A673 (cell line): ENCODE measurements at regions not wholly inside any gene's neighbourhood (a gene's known extent, or its start where the extent isn't known, plus 50 kb on each side); places are given as distances from the start of the nearest gene placed in this dataset.
"Not testable (repeated sequence)": the region's sequence is repeated elsewhere in the genome, so short reads cannot be mapped to it uniquely, and the experiment has no call there.

Experiments
- BruUV-seq: library from RNA; stranded (reverse); fragments of 400-500 nt; replicated peaks from 2 replicates; lab custom pipeline; 2021; lab: Mats Ljungman, UMichigan
- CTCF ChIA-PET: fragments of 300-600 bp; sonication (Branson Sonifier 250); formaldehyde crosslinking; loops from one replicate; lab custom pipeline; 2022; ENCODE audit warnings: antibody characterized with exemption; lab: Charles Lee
- POLR2A ChIA-PET: fragments of 300-600 bp; sonication (Branson Sonifier 250); formaldehyde crosslinking; loops from one replicate; lab custom pipeline; 2022; ENCODE audit warnings: antibody characterized with exemption; ENCODE audit not compliant: low non-redundant PET; lab: Charles Lee
- DNase-seq: peaks from one replicate; pipeline ENCODE4 v3.0.0-alpha.2; 2015; ENCODE audit warnings: low spot score
- H3K27ac ChIP-seq: fragments of 200-600 bp; sonication (generic); 2 replicates; pipeline ENCODE4 v1.5.1; 2016; ENCODE audit warnings: mixed run types, low read depth, mild to moderate bottlenecking, mixed read lengths, antibody characterized with exemption, low read length; ENCODE audit not compliant: poor library complexity, severe bottlenecking
- H3K27me3 ChIP-seq: fragments of 200-600 bp; sonication (generic); replicated peaks from 2 replicates; pipeline ENCODE4 v1.6.1; 2017; ENCODE audit warnings: mixed run types, low read depth, mild to moderate bottlenecking, mixed read lengths, antibody characterized with exemption, low read length; ENCODE audit not compliant: insufficient read depth, poor library complexity
- H3K36me3 ChIP-seq: fragments of 200-600 bp; sonication (generic); 2 replicates; pipeline ENCODE4 v1.6.1; 2016; ENCODE audit warnings: mixed run types, mild to moderate bottlenecking, mixed read lengths, antibody characterized with exemption, low read length; ENCODE audit not compliant: insufficient read depth, poor library complexity, severe bottlenecking
- H3K4me1 ChIP-seq: fragments of 200-600 bp; sonication (generic); 2 replicates; pipeline ENCODE4 v1.6.1; 2017; ENCODE audit warnings: mixed run types, mild to moderate bottlenecking, mixed read lengths, antibody characterized with exemption, low read length; ENCODE audit not compliant: insufficient read depth, poor library complexity, severe bottlenecking
- H3K4me3 ChIP-seq: fragments of 200-600 bp; sonication (generic); 2 replicates; pipeline ENCODE4 v1.5.1; 2016; ENCODE audit warnings: low read depth, mixed run types, mild to moderate bottlenecking, mixed read lengths, low read length; ENCODE audit not compliant: poor library complexity, severe bottlenecking
- H3K9me3 ChIP-seq: fragments of 200-600 bp; sonication (generic); 2 replicates; pipeline ENCODE4 v1.6.1; 2016; ENCODE audit warnings: mixed run types, low read depth, mild to moderate bottlenecking, mixed read lengths, antibody characterized with exemption, low read length; ENCODE audit not compliant: poor library complexity, severe bottlenecking
- CTCF ChIP-seq: fragments of 300-800, 200-600 bp; sonication (generic); conservative IDR thresholded peaks from 2 replicates; pipeline ENCODE4 v1.5.1; 2017; ENCODE audit warnings: low read depth, mild to moderate bottlenecking, antibody characterized with exemption, low read length, moderate library complexity, mixed read lengths
- EZH2 ChIP-seq: fragments of 200-600 bp; sonication (generic); IDR thresholded peaks from 2 replicates; pipeline ENCODE4 v1.6.1; 2017; ENCODE audit warnings: borderline replicate concordance, low read depth, mild to moderate bottlenecking, mixed read lengths, antibody characterized with exemption, low read length; ENCODE audit not compliant: poor library complexity, severe bottlenecking
- intact Hi-C: fragments of 100-400 bp; cut with micrococcal nuclease; formaldehyde crosslinking; loops from one replicate; pipeline ENCODE4 v1.10.0; 2022; ENCODE audit not compliant: unreplicated experiment

- Histone ChIP-seq H3K9me3 (no peaks in the 10 kb centered on the region), H3K27me3 (no peaks in the 10 kb centered on the region), H3K4me1 (no peaks in the 10 kb centered on the region), H3K27ac (no peak overlapping the region), H3K36me3 (no peaks in the 10 kb centered on the region), H3K4me3 (no peak overlapping the region)
- intact Hi-C loops = no loop called here
- TF ChIP-seq CTCF (no peak), EZH2 (no peak)
- BruUV-seq = no TSS peak
- ChIA-PET POLR2A (no interaction called here), CTCF (no interaction called here)
- no peak for DNase-seq
These were observed 89.9 kb upstream of the SGK1 start for GRCh38 chr6:134407791-134408190.

GRCh38 chr6:134406311-134406710, 88.4 kb upstream of the SGK1 start:
- intact Hi-C loops = no loop called here
- Histone ChIP-seq H3K4me3 (no peak overlapping the region), H3K27ac (no peak overlapping the region), H3K4me1 (no peaks in the 10 kb centered on the region), H3K36me3 (no peaks in the 10 kb centered on the region), H3K27me3 (no peaks in the 10 kb centered on the region), H3K9me3 (no peaks in the 10 kb centered on the region)
- POLR2A ChIA-PET = no interaction called here
- TF ChIP-seq EZH2 (no peak), CTCF (no peak)
- no peak for DNase-seq
- CTCF ChIA-PET = no interaction called here
- no TSS peak for BruUV-seq

- Histone ChIP-seq H3K4me1 (no peaks in the 10 kb centered on the region), H3K4me3 (no peak overlapping the region), H3K27ac (no peak overlapping the region), H3K27me3 (no peaks in the 10 kb centered on the region), H3K9me3 (no peaks in the 10 kb centered on the region), H3K36me3 (no peaks in the 10 kb centered on the region)
- CTCF ChIA-PET = no interaction called here
- BruUV-seq = no TSS peak
- TF ChIP-seq EZH2 = no peak
- TF ChIP-seq CTCF = no peak
- POLR2A ChIA-PET = no interaction called here
- no peak for DNase-seq
- intact Hi-C loops = no loop called here
These were observed 87.6 kb upstream of the SGK1 start for GRCh38 chr6:134405386-134406087.

- BruUV-seq, H3K36me3 ChIP-seq, H3K4me3 ChIP-seq, POLR2A ChIA-PET, intact Hi-C loops, CTCF ChIA-PET, DNase-seq, H3K9me3 ChIP-seq, H3K27ac ChIP-seq, H3K4me1 ChIP-seq, H3K27me3 ChIP-seq: not testable (repeated sequence)
These were observed 85.4 kb upstream of the SGK1 start for GRCh38 chr6:134403312-134403711.
